GM23338 (cell line): ENCODE measurements at regions not wholly inside any gene's neighbourhood (a gene's known extent, or its start where the extent isn't known, plus 50 kb on each side); places are given as distances from the start of the nearest gene placed in this dataset.

Source experiments
- ATAC-seq: fragments of 200-7000 bp; cut with Tn5 transposase; 3 replicates; pipeline ENCODE4 v1.9.1; 2020
- DNase-seq: peaks from one replicate; pipeline ENCODE4 v3.0.0-alpha.2; 2015; ENCODE audit warnings: low spot score
- H2AFZ ChIP-seq: fragments of 200-600 bp; sonication (generic); 2 replicates; pipeline ENCODE4 v1.8.0; 2016; ENCODE audit warnings: antibody characterized with exemption, mild to moderate bottlenecking, moderate library complexity
- H3F3A ChIP-seq: fragments of 200-600 bp; sonication (generic); replicated peaks from 2 replicates; pipeline ENCODE4 v1.8.0; 2017; ENCODE audit warnings: antibody characterized with exemption, mixed run types, low read depth
- H3K27ac ChIP-seq: fragments of 200-600 bp; sonication (generic); 2 replicates; pipeline ENCODE4 v1.6.1; 2016; ENCODE audit warnings: low read depth
- H3K27me3 ChIP-seq: fragments of 200-600 bp; sonication (generic); 2 replicates; pipeline ENCODE4 v1.8.0; 2016; ENCODE audit warnings: mild to moderate bottlenecking, mixed run types, moderate library complexity; ENCODE audit not compliant: insufficient read depth
- H3K36me3 ChIP-seq: fragments of 200-600 bp; sonication (generic); 2 replicates; pipeline ENCODE4 v1.8.0; 2016; ENCODE audit warnings: mild to moderate bottlenecking; ENCODE audit not compliant: insufficient read depth
- H3K4me1 ChIP-seq: fragments of 200-600 bp; sonication (generic); 2 replicates; pipeline ENCODE4 v1.8.0; 2016; ENCODE audit warnings: mild to moderate bottlenecking, moderate library complexity; ENCODE audit not compliant: insufficient read depth
- H3K4me2 ChIP-seq: fragments of 200-600 bp; sonication (generic); 2 replicates; pipeline ENCODE4 v1.7.1; 2017; ENCODE audit warnings: mixed run types
- H3K4me3 ChIP-seq: fragments of 200-600 bp; sonication (generic); 2 replicates; pipeline ENCODE4 v1.6.1; 2016; ENCODE audit warnings: mixed run types
- H3K79me2 ChIP-seq: fragments of 200-600 bp; sonication (generic); replicated peaks from 2 replicates; pipeline ENCODE4 v1.8.0; 2017; ENCODE audit warnings: mild to moderate bottlenecking; ENCODE audit not compliant: insufficient read depth
- H3K9me2 ChIP-seq: fragments of 200-600 bp; sonication (generic); 2 replicates; pipeline ENCODE4 v1.8.0; 2017; ENCODE audit not compliant: insufficient read depth
- H4K20me1 ChIP-seq: fragments of 200-600 bp; sonication (generic); replicated peaks from 2 replicates; pipeline ENCODE4 v1.8.0; 2017; ENCODE audit warnings: mild to moderate bottlenecking; ENCODE audit not compliant: insufficient read depth
- H3K27ac Mint-ChIP-seq: 2 replicates; pipeline ENCODE4 v1.8.0; 2020; ENCODE audit warnings: inconsistent platforms, mild to moderate bottlenecking, moderate library complexity, mixed read lengths
- H3K27me3 Mint-ChIP-seq: 3 replicates; pipeline ENCODE4 v1.8.0; 2022; ENCODE audit warnings: low read depth, mild to moderate bottlenecking, moderate library complexity, mixed read lengths, inconsistent platforms; ENCODE audit not compliant: insufficient read depth, poor library complexity
- H3K36me3 Mint-ChIP-seq: 3 replicates; pipeline ENCODE4 v1.8.0; 2021; ENCODE audit warnings: low read depth, mild to moderate bottlenecking, inconsistent platforms, moderate library complexity, mixed read lengths
- H3K4me1 Mint-ChIP-seq: 3 replicates; pipeline ENCODE4 v1.8.0; 2020; ENCODE audit warnings: mild to moderate bottlenecking, inconsistent platforms, mixed read lengths
- H3K4me3 Mint-ChIP-seq: 3 replicates; pipeline ENCODE4 v1.8.0; 2021; ENCODE audit warnings: moderate library complexity, mild to moderate bottlenecking, inconsistent platforms, mixed read lengths
- H3K9me3 Mint-ChIP-seq: 3 replicates; pipeline ENCODE4 v1.8.0; 2020; ENCODE audit warnings: moderate library complexity, mild to moderate bottlenecking, inconsistent platforms, mixed read lengths
- CREB1 ChIP-seq: fragments of 250-450 bp; sonication (Bioruptor Pico); IDR thresholded peaks from 2 replicates; pipeline ENCODE4 v1.5.0; 2020; ENCODE audit warnings: low read depth, mild to moderate bottlenecking, moderate library complexity
- CTCF ChIP-seq, 2 experiments: fragments of 200-600 bp in 1 of 2; sonication (generic) in 1 of 2; conservative IDR thresholded peaks; 2 replicates each; pipeline versions ENCODE4 v1.5.1 to v1.6.1; 2016 to 2017; ENCODE audit warnings: antibody characterized with exemption in 2 of 2, low read depth in 2 of 2, mild to moderate bottlenecking in 2 of 2, moderate library complexity in 1 of 2
- EZH2 ChIP-seq: fragments of 200-600 bp; sonication (generic); IDR thresholded peaks from one replicate; pipeline ENCODE4 v1.8.0; 2017; ENCODE audit warnings: antibody characterized with exemption, mild to moderate bottlenecking, low read depth; ENCODE audit not compliant: unreplicated experiment
- EZH2phosphoT487 ChIP-seq: fragments of 200-600 bp; sonication (generic); IDR thresholded peaks from one replicate; pipeline ENCODE4 v1.8.1; 2018; ENCODE audit warnings: antibody characterized with exemption; ENCODE audit not compliant: unreplicated experiment
- JUNB ChIP-seq: IDR thresholded peaks from one replicate; pipeline ENCODE4 v1.6.1; 2016; ENCODE audit warnings: antibody characterized with exemption; ENCODE audit not compliant: unreplicated experiment
- NANOG ChIP-seq: IDR thresholded peaks from 2 replicates; pipeline ENCODE4 v1.6.1; 2016; ENCODE audit warnings: antibody characterized with exemption, borderline replicate concordance
- POLR2AphosphoS5 ChIP-seq: IDR thresholded peaks from 2 replicates; pipeline ENCODE4 v1.6.1; 2016; ENCODE audit warnings: antibody characterized with exemption, low read depth
- REST ChIP-seq: IDR thresholded peaks from one replicate; pipeline ENCODE4 v1.6.1; 2018; ENCODE audit warnings: antibody characterized with exemption; ENCODE audit not compliant: unreplicated experiment
- STAT1 ChIP-seq: IDR thresholded peaks from one replicate; pipeline ENCODE4 v1.6.1; 2016; ENCODE audit warnings: antibody characterized with exemption; ENCODE audit not compliant: unreplicated experiment
- ZNF114 ChIP-seq: fragments of 250-450 bp; sonication (Bioruptor Pico); IDR thresholded peaks from 2 replicates; pipeline ENCODE4 v1.5.0; 2020; ENCODE audit warnings: mild to moderate bottlenecking, moderate library complexity
- ZNF331 ChIP-seq: fragments of 250-450 bp; sonication (Bioruptor Pico); IDR thresholded peaks from 2 replicates; pipeline ENCODE4 v1.5.0; 2020; ENCODE audit warnings: low read depth, mild to moderate bottlenecking, moderate library complexity
- ZNF462 ChIP-seq: fragments of 250-450 bp; sonication (Bioruptor Pico); IDR thresholded peaks from 2 replicates; pipeline ENCODE4 v1.5.0; 2020; ENCODE audit warnings: mild to moderate bottlenecking, moderate library complexity
- TF ChIP-seq, protein P1 (sequence below): IDR thresholded peaks from 2 replicates; pipeline ENCODE4 v1.6.1; 2016; ENCODE audit warnings: antibody characterized with exemption

DNA sequence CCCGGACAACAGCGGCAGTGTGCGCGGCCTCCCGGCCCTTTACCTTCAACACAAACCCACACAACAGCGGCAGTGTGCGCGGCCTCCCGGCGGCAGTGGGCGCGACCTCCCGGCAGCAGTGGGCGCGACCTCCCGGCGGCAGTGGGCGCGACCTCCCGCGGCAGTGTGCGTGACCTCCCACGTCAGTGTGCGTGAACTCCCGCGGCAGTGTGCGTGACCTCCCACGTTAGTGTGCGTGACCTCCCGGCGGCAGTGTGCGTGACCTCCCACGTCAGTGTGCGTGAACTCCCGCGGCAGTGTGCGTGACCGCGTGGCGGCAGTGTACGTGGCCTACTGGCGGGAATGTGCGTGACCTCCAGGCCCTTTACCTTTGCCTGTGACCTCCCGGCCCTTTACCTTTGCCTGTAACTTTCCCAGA lies 576.6 kb upstream of the FRG1 start:
- DNase-seq (no peak), ATAC-seq (no peak)
- Histone ChIP-seq H4K20me1 (no peaks in the 10 kb centered on the region), H3K27ac (no peak overlapping the region), H3K27me3 (no peaks in the 10 kb centered on the region), H3K4me2 (no peak overlapping the region), H3K4me1 (no peaks in the 10 kb centered on the region), H3K9me2 (no peaks in the 10 kb centered on the region), H3K36me3 (no peaks in the 10 kb centered on the region), H2AFZ (no peak overlapping the region), H3K4me3 (no peak overlapping the region), H3F3A (no peaks in the 10 kb centered on the region), H3K79me2 (no peaks in the 10 kb centered on the region)
- peaks cover 64% of the 10 kb centered on the region for H3K9me3 Mint-ChIP-seq
- no peaks in the 10 kb centered on the region; the same call in 2 of the 3 replicates for H3K36me3 Mint-ChIP-seq
- no peaks in the 10 kb centered on the region for H3K4me1 Mint-ChIP-seq
- TF ChIP-seq REST (no peak), ZNF114 (CRISPR knock-in tag) (no peak), NANOG (no peak), CTCF (conservative IDR thresholded peaks at IDR 0.05; ENCODE audit: low read depth in 2 of 2) (no peak), JUNB (no peak), POLR2AphosphoS5 (no peak), STAT1 (no peak), EZH2 (no peak), CREB1 (no peak), ZNF331 (CRISPR knock-in tag) (no peak), EZH2phosphoT487 (no peak), ZNF462 (CRISPR knock-in tag) (no peak)
- TF ChIP-seq, protein P1, sequence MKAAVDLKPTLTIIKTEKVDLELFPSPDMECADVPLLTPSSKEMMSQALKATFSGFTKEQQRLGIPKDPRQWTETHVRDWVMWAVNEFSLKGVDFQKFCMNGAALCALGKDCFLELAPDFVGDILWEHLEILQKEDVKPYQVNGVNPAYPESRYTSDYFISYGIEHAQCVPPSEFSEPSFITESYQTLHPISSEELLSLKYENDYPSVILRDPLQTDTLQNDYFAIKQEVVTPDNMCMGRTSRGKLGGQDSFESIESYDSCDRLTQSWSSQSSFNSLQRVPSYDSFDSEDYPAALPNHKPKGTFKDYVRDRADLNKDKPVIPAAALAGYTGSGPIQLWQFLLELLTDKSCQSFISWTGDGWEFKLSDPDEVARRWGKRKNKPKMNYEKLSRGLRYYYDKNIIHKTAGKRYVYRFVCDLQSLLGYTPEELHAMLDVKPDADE: no peak
- H3K27me3 Mint-ChIP-seq: peaks cover 6% of the 10 kb centered on the region
- no peak overlapping the region for H3K27ac Mint-ChIP-seq
- no peak overlapping the region for H3K4me3 Mint-ChIP-seq
